Activated T-cell treated with anti-CD3 and anti-CD28 coated beads, Interleukin-2, amount 50 U/mL, for 72 hours (primary cell): ENCODE measurements at regions not wholly inside any gene's neighbourhood (a gene's known extent, or its start where the extent isn't known, plus 50 kb on each side); places are given as distances from the start of the nearest gene placed in this dataset.
"Not testable (repeated sequence)": the region's sequence is repeated elsewhere in the genome, so short reads cannot be mapped to it uniquely, and the experiment has no call there.

Experiments used
- ATAC-seq, 2 donors: fragments of 150-1000 bp; cut with Tn5 transposase; replicated peaks in 1 of 2; 2 replicates each; pipeline ENCODE4 v1.10.0; 2021; ENCODE audit warnings: moderate library complexity in 2 of 2, mild to moderate bottlenecking in 1 of 2
- DNase-seq, 2 donors: peaks; one replicate each; pipeline ENCODE4 v3.0.0; 2021 to 2022; ENCODE audit warnings: mixed read lengths in 1 of 2
- H3K27ac Mint-ChIP-seq: one replicate; pipeline ENCODE4 v1.8.0; 2022; ENCODE audit warnings: mild to moderate bottlenecking, moderate library complexity, mixed read lengths
- H3K27me3 Mint-ChIP-seq: one replicate; pipeline ENCODE4 v1.8.0; 2022; ENCODE audit warnings: low read depth, mixed read lengths
- H3K36me3 Mint-ChIP-seq, 2 donors: one replicate each; pipeline ENCODE4 v1.8.0; 2022; ENCODE audit warnings: mixed read lengths in 2 of 2, mild to moderate bottlenecking in 1 of 2; ENCODE audit not compliant: insufficient read depth in 2 of 2
- H3K4me1 Mint-ChIP-seq: one replicate; pipeline ENCODE4 v1.8.0; 2022; ENCODE audit warnings: low read depth, mixed read lengths
- H3K4me3 Mint-ChIP-seq, 2 donors: one replicate each; pipeline ENCODE4 v1.8.0; 2022; ENCODE audit warnings: mild to moderate bottlenecking in 2 of 2, mixed read lengths in 2 of 2, moderate library complexity in 2 of 2
- H3K9me3 Mint-ChIP-seq, 2 donors: one replicate each; pipeline ENCODE4 v1.8.0; 2022; ENCODE audit warnings: mixed read lengths in 2 of 2

DNA sequence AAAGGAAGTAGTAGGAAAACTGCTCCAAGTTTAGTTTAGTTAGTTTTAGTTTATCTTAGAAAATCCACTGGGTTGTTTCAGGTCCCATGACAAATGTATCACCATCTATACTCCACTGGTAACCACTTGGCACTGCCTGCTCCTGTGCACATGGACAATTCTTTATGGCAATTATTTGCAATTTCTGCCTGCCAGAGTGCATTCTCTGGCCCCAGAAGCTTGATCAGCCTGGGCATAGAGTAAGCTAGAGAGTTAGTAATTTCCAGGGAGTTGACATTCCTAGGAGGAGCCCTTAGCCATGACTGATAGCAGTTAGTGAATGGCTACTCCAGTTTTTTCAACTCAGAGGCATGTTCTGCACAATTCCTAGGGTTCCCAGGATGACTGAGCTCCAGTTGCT, 203.2 kb upstream of the FGF13 start:
- no peak overlapping the region for H3K27ac Mint-ChIP-seq
- peaks cover 19% of the 10 kb centered on the region for H3K27me3 Mint-ChIP-seq
- H3K4me1 Mint-ChIP-seq, result no peaks in the 10 kb centered on the region
- DNase-seq, result no peak
- no peaks in the 10 kb centered on the region for H3K36me3 Mint-ChIP-seq
- no peak overlapping the region for H3K4me3 Mint-ChIP-seq
- H3K9me3 Mint-ChIP-seq, result no peaks in the 10 kb centered on the region
- ATAC-seq, result no peak

DNA sequence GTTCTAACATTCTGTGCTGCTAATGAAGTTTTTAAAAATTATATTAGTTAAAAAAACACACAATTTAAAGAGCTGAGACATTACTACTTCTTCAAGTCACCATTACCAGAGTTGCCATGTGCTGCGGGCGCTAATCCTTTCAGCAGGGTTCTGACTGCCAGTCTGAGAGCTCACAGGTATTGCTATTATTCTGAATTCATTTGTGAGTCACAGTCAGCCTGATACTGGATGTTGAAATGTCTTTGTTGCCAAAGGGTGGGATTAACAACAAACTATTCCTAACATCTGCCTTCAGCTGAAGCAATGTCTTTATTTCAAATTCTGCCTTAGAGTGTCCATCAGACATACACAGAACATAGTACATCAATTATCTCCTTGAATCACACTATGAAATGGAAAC, 197.1 kb upstream of the FGF13 start:
- Mint-ChIP-seq H3K4me1 (no peaks in the 10 kb centered on the region), H3K27ac (no peak overlapping the region), H3K4me3 (no peak overlapping the region), H3K27me3 (peaks cover 15% of the 10 kb centered on the region), H3K36me3 (no peaks in the 10 kb centered on the region), H3K9me3 (no peaks in the 10 kb centered on the region)
- ATAC-seq, result no peak
- DNase-seq, result no peak

DNA sequence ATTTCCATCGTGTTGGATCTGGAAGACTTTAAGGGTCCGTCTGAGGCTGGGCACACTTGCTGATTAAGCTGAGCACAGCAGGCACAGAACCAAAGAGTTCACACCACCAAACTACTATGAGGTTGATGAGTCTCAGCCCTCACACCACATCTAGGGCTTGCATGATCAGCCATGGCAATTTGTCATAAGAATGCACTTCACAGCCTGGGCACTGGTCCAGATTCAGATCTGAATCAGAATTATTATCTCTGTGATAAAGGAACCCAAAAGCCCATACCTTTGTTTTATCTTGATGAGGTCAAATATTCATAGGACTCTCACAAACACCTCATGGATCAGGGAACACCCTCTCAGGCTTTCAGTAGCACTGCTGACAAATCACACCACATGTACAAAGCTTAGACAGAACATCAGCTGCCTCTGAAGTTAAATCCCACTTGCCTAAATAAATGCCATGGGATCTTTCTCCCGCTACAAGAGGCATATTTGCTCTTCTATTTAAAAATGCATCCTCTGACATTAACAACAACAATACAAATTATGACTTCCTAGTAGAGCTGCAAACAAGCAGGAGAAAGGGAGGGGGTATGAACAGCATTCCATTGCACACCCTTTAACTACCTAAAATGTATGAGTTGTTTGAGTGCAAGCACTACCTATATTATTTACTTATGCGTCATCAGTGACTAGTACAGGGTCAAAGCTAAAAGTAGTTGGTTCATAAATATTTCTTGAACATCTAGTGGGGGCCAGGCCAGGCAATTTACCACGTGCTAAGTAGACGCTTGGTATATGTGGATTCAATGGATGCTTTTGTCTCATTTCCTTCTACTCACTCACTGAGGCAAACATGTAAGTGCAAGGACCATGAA, 186.3 kb upstream of the FGF13 start:
- Mint-ChIP-seq H3K4me3 (no peak overlapping the region), H3K9me3 (no peaks in the 10 kb centered on the region), H3K27ac (no peak overlapping the region), H3K36me3 (no peaks in the 10 kb centered on the region), H3K27me3 (peaks cover 11% of the 10 kb centered on the region), H3K4me1 (no peaks in the 10 kb centered on the region)
- ATAC-seq (no peak), DNase-seq (no peak)

DNA sequence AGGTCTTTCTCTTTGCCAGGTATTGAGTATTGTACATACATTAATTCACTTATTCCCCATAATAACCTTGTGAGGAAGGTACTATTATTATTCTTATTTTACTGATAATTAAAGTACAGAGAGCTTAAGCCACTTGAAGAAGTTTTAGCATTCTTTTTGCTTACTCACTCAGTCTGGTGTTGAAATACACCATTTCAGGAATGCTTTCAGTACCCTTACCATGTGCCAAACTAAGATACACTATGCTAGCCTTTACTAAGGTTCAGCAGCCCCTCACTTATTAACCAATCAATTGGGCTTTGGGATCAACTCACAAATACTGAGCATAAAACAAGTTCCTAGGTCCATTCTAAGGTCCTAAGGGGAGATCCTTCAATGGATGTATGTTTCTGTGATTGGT, 179.0 kb upstream of the FGF13 start:
- Mint-ChIP-seq H3K36me3 (no peaks in the 10 kb centered on the region), H3K4me1 (no peaks in the 10 kb centered on the region), H3K27me3 (no peaks in the 10 kb centered on the region), H3K27ac (no peak overlapping the region), H3K9me3 (peaks cover 0 to 4% of the 10 kb centered on the region in 2 donors), H3K4me3 (no peak overlapping the region)
- no peak for DNase-seq
- ATAC-seq, result no peak

DNA sequence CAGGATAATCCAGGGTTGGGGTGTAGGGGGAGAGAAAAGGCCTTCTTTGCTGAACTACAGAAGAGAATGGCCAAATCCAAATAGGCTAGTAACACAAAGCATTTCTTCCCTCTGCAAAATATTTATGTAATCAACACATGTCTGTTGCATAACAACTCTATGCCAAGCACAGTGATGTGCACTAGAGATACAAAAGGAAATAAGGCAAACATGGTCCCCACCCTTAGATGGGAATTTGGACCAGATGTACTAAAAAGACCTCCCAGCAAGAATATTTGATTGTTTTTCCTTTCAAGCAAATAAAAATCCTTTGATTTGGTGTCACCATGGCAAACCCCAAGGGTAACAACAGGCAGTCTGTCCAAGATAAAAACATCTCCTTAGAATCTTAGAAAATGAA, 177.6 kb upstream of the FGF13 start:
- H3K27ac Mint-ChIP-seq, result no peak overlapping the region
- H3K27me3 Mint-ChIP-seq, result no peaks in the 10 kb centered on the region
- ATAC-seq (no peak), DNase-seq (no peak)
- no peaks in the 10 kb centered on the region for H3K4me1 Mint-ChIP-seq
- peaks cover 0 to 4% of the 10 kb centered on the region in 2 donors for H3K9me3 Mint-ChIP-seq
- no peaks in the 10 kb centered on the region for H3K36me3 Mint-ChIP-seq
- H3K4me3 Mint-ChIP-seq, result no peak overlapping the region

DNA sequence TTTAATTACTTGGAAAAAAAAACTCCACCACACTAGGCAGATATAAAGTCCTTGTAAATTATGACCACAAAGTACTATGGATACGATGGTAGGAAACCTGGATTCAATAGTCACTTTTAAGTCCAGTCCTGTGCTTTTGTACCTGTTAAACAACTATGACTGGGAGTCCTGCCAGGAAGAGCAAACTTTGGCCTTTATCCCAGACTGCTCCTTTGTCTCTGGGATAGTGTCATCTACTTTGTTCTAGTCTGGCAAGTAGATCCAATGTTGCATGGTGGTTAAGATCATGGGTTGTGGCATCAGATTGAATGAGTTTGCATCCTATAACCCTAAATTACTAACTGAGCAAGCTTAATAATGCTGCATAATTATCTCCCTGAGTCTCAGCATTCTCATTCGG, 175.3 kb upstream of the FGF13 start:
- Mint-ChIP-seq H3K4me1 (no peaks in the 10 kb centered on the region), H3K27me3 (peaks cover 9% of the 10 kb centered on the region), H3K9me3 (peaks cover 0 to 5% of the 10 kb centered on the region in 2 donors), H3K36me3 (no peaks in the 10 kb centered on the region), H3K27ac (no peak overlapping the region), H3K4me3 (no peak overlapping the region)
- no peak for ATAC-seq
- no peak for DNase-seq

DNA sequence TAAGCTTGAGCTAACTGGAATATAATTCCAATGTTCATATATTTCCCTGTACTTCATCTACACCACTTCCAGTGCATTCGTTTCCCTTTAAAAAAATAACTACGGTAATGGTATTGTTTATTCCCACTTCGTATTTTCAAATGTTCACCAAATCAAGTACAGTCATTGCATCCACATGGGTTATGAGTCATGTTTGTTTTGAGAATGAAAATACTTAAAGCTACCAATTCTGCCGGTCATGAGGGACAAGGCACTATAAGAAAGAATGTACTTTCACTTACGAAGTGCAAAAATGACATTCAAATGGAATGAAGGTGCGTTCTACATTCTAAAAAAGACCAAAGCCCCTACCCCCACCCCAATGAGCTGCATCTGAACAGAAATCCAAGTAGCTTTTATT, 174.4 kb upstream of the FGF13 start:
- Mint-ChIP-seq H3K9me3 (peaks cover 0 to 7% of the 10 kb centered on the region in 2 donors), H3K4me1 (no peaks in the 10 kb centered on the region), H3K36me3 (peaks cover 0 to 1% of the 10 kb centered on the region in 2 donors), H3K4me3 (no peak overlapping the region), H3K27ac (no peak overlapping the region), H3K27me3 (peaks cover 9% of the 10 kb centered on the region)
- ATAC-seq (no peak), DNase-seq (no peak)

DNA sequence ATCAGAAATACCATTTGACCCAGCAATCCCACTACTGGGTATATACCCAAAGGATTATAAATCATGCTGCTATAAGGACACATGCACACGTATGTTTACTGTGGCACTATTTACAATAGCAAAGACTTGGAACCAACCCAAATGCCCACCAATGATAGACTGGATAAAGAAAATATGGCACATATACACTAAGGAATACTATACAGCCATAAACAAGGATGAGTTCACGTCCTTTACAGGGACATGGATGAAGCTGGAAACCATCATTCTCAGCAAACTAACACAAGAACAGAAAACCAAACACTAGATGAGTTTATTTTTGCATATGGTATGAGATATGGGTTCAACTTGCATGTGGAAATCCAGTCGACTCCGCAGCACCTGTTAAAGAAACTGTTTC, 168.8 kb upstream of the FGF13 start:
- not testable (repeated sequence) for H3K27ac Mint-ChIP-seq, ATAC-seq, H3K4me3 Mint-ChIP-seq, H3K27me3 Mint-ChIP-seq, DNase-seq, H3K9me3 Mint-ChIP-seq, H3K4me1 Mint-ChIP-seq, H3K36me3 Mint-ChIP-seq

DNA sequence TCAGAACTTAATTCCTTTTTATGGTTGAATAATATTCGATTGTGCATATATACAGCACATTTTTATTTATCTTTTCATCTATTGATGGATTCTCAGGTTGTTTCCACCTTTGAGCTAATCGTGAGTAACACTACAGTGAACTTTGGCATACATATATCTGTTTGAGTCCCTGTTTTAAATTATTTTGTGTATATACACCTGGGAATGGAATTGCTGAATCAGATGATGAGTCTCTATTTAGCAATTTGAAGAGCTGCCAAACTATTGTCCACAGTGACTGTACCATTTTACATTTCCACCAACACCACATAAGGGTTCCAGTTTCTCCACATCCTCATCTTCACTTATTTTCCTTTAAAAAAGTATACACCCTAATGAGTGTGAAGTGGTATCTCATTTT, 166.2 kb upstream of the FGF13 start:
- no peak for ATAC-seq
- Mint-ChIP-seq H3K9me3 (peaks cover 2 to 4% of the 10 kb centered on the region in 2 donors), H3K36me3 (peaks cover 0 to 1% of the 10 kb centered on the region in 2 donors), H3K27me3 (peaks cover 1% of the 10 kb centered on the region), H3K27ac (no peak overlapping the region), H3K4me1 (no peaks in the 10 kb centered on the region), H3K4me3 (no peak overlapping the region)
- no peak for DNase-seq

DNA sequence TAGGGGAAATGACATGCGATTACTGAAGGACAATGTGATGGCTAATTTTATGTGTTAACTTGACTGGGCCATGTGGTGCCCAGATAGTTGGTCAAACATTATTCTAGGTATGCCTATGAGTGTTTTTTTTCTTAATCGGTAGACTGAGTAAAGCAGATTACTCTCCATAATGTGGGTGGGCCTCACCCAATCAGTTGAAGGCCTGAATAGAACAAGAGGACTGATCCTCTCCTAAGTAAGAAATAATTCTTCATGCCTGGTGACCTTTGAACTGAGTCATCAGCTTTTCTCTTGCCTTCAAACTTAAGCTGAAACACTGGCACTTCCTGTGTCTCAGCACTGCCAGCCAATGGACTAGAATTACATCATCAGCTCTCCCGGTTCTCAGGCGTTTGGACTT, 164.0 kb upstream of the FGF13 start:
- Mint-ChIP-seq H3K9me3 (peaks cover 2% of the 10 kb centered on the region in 2 donors), H3K4me3 (no peak overlapping the region), H3K27me3 (peaks cover 3% of the 10 kb centered on the region), H3K36me3 (no peaks in the 10 kb centered on the region), H3K4me1 (no peaks in the 10 kb centered on the region), H3K27ac (no peak overlapping the region)
- DNase-seq, result no peak
- ATAC-seq, result no peak

DNA sequence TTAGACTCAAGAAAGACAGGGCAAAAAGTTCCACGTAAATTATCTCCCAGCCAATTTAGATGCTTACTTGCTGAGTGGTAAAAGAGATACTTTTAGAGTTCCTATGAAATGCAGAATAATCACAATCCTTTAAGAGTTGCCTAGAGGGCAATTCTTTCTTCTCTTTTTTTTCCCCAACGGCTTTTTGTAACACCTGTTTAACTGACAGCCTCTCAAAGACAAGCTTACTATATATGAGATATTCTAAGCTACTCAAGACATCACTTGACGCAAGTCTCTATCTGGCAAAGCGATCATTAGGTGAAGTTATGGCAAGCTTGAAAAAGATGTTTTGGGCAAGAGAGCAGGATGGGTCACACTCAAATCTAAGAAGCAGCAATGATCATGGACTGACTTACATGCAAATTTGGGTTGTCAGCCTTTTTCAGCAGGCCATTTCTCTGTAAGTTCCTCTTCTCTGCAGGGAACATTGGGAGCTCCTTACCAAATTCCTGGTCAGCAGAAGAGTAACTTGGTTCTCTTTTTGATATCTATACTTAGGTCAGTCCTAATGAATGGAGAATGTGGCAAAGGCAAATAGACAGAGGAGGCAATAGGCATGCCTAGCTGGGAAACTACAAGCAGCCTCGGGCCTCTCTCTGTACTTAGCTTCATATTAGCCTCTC, 162.9 kb upstream of the FGF13 start:
- no peaks in the 10 kb centered on the region for H3K4me1 Mint-ChIP-seq
- DNase-seq, result no peak
- no peak overlapping the region for H3K27ac Mint-ChIP-seq
- H3K36me3 Mint-ChIP-seq, result no peaks in the 10 kb centered on the region
- H3K27me3 Mint-ChIP-seq, result peaks cover 8% of the 10 kb centered on the region
- peaks cover 2% of the 10 kb centered on the region in 2 donors for H3K9me3 Mint-ChIP-seq
- no peak overlapping the region for H3K4me3 Mint-ChIP-seq
- no peak for ATAC-seq

DNA sequence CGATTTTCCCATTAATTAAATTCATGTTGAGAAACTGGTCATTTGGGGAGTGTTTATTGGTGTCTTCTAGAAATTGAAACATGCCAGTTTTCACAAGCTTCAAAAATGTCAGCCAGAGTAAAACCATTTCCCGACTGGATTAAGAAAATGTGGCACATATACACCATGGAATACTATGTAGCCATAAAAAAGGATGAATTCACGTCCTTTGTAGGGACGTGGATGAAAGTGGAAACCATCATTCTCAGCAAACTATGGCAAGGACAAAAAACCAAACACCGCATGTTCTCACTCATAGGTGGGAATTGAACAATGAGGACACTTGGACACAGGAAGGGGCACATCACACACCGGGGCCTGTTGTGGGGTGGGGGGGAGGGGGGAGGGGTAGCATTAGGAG, 162.1 kb upstream of the FGF13 start:
- H3K27me3 Mint-ChIP-seq, H3K36me3 Mint-ChIP-seq, ATAC-seq, H3K4me1 Mint-ChIP-seq, DNase-seq, H3K9me3 Mint-ChIP-seq, H3K4me3 Mint-ChIP-seq, H3K27ac Mint-ChIP-seq: not testable (repeated sequence)

DNA sequence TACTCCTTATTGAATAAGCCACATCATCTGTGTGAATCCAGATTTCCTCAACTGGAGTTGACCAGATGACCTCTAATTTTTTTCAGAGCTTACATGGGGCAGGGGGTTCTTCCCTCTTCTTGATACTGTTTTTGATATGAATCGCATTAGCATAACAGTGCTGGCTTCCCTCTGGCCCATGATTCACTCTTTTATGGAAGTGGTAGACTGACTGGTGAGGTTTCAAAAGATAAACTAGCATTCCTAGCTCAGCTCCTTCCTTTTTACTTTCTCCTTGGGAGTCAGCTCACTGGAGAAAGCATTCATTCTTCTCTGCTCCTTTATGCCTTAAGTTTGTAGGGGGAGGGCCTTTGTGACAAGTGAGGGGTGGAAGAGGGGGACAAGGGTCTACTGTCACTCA, 161.0 kb upstream of the FGF13 start:
- DNase-seq, result no peak
- Mint-ChIP-seq H3K9me3 (peaks cover 2% of the 10 kb centered on the region in 2 donors), H3K4me1 (no peaks in the 10 kb centered on the region), H3K27me3 (peaks cover 8% of the 10 kb centered on the region), H3K27ac (no peak overlapping the region), H3K4me3 (no peak overlapping the region), H3K36me3 (no peaks in the 10 kb centered on the region)
- no peak for ATAC-seq

DNA sequence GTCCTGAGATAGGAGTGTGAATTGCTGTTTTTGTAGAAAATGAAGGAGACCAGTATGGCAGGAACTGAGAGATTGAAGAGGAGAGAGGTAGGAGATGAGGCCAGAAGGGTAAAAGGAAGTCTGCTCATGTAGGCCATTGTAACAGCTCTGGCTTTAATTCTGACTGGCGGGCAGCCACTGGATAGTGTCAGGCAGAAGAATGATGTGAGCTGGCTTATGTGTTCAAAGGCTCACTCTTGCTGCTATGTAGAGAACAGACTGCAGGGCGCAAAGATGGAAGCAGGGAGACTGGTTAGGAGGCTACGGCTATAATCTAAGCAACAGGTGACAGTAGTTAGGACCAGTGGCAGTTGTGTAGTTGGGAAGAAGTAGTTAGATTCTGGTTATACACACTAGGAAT, 160.2 kb upstream of the FGF13 start:
- Mint-ChIP-seq H3K4me3 (no peak overlapping the region), H3K27me3 (peaks cover 8% of the 10 kb centered on the region), H3K9me3 (peaks cover 2% of the 10 kb centered on the region in 2 donors), H3K27ac (no peak overlapping the region), H3K4me1 (no peaks in the 10 kb centered on the region), H3K36me3 (no peaks in the 10 kb centered on the region)
- no peak for DNase-seq
- no peak for ATAC-seq
